ENCODE measurements at regions not wholly inside any gene's neighbourhood (a gene's known extent, or its start where the extent isn't known, plus 50 kb on each side); places are given as distances from the start of the nearest gene placed in this dataset.

DNA sequence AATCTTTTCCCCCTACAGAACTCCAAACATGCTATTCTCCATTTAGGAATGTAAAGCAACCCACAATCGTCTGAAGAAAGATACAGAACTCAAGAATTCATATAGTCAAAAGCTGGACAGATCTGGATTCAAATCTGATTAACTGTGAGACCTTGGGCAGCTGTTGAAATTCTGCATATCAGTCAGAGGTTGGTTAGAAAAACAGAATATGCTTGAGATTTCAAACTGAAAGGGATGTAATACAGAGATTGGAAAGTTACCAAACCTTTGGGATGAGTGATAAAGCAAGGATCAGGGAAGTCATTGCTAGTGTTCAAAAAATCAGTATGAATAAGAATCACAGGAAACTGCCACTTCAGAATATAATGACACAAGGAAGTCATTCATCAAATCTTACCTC is 406.6 kb downstream of the HTR7 start:
- ChIA-PET POLR2A (no interaction called here), CTCF (no interaction called here)
- no peak for DNase-seq (ENCODE audit: low read depth)
- Histone ChIP-seq H3K36me3 (ENCODE audit: control insufficient read depth, insufficient read depth, low read length) (no peaks in the 10 kb centered on the region), H3K27me3 (ENCODE audit: control insufficient read depth, insufficient read depth, low read length) (no peaks in the 10 kb centered on the region; the same call in none of the 2 replicates), H3K4me3 (ENCODE audit: low read depth, low read length) (no peak overlapping the region)
- no peak for TF ChIP-seq CTCF (IDR thresholded peaks at IDR 0.05; ENCODE audit: insufficient read depth, low read depth, low read length)

GRCh38 chr10:90458054-90458453 is 399.8 kb downstream of the HTR7 start:
- TF ChIP-seq CTCF (IDR thresholded peaks at IDR 0.05; ENCODE audit: insufficient read depth, low read depth, low read length), result no peak
- H3K36me3 ChIP-seq (ENCODE audit: control insufficient read depth, insufficient read depth, low read length), result no peaks in the 10 kb centered on the region
- H3K4me3 ChIP-seq (ENCODE audit: low read depth, low read length), result no peak overlapping the region
- H3K27me3 ChIP-seq (ENCODE audit: control insufficient read depth, insufficient read depth, low read length), result no peaks in the 10 kb centered on the region; the same call in none of the 2 replicates
- DNase-seq (ENCODE audit: low read depth), result no peak
- POLR2A ChIA-PET, result no interaction called here
- CTCF ChIA-PET, result no interaction called here

GRCh38 chr10:90458571-90458970 is 399.3 kb downstream of the HTR7 start:
- ChIA-PET POLR2A (no interaction called here), CTCF (no interaction called here)
- no peaks in the 10 kb centered on the region for H3K27me3 ChIP-seq (ENCODE audit: control insufficient read depth, insufficient read depth, low read length)
- no peak for DNase-seq (ENCODE audit: low read depth)
- no peaks in the 10 kb centered on the region for H3K36me3 ChIP-seq (ENCODE audit: control insufficient read depth, insufficient read depth, low read length)
- TF ChIP-seq CTCF (IDR thresholded peaks at IDR 0.05; ENCODE audit: insufficient read depth, low read depth, low read length), result no peak
- no peak overlapping the region for H3K4me3 ChIP-seq (ENCODE audit: low read depth, low read length)

DNA sequence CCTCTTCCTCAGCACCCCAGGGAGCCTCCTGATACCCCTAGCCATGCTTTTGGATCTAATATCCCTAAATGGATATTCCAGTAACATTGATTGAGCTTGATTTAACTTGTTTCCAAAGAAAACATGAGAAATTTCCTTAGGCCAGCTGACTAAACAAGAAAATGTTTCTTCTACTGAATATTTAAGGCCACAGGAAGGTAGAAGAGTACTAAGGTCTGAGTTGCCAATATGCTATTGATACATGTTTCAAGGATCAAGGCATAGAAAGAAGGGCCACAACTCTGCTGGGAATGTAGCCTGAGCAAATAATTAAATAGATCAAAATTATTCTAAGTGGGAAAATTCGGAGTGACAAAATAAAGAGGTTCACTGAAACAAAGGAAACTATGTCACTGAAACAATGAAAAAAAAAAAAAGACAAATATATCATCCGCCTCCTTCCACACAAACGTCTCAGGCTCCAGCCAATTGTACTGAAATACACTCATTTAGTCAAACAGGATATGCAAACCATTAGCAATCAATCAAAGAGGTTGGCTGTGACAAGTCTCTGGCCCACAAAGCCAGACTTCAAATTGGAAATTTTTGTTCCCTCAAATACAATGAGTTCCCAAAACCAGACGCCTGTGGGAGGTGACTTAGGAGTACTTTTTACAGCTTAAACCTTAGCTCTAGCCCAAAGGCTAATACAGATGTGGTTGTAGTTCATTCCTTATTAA is 396.2 kb downstream of the HTR7 start:
- no peaks in the 10 kb centered on the region for H3K27me3 ChIP-seq (ENCODE audit: control insufficient read depth, insufficient read depth, low read length)
- no peak overlapping the region for H3K4me3 ChIP-seq (ENCODE audit: low read depth, low read length)
- CTCF ChIA-PET, result no interaction called here
- no peak for TF ChIP-seq CTCF (IDR thresholded peaks at IDR 0.05; ENCODE audit: insufficient read depth, low read depth, low read length)
- POLR2A ChIA-PET, result no interaction called here
- DNase-seq (ENCODE audit: low read depth), result no peak
- no peaks in the 10 kb centered on the region for H3K36me3 ChIP-seq (ENCODE audit: control insufficient read depth, insufficient read depth, low read length)

DNA sequence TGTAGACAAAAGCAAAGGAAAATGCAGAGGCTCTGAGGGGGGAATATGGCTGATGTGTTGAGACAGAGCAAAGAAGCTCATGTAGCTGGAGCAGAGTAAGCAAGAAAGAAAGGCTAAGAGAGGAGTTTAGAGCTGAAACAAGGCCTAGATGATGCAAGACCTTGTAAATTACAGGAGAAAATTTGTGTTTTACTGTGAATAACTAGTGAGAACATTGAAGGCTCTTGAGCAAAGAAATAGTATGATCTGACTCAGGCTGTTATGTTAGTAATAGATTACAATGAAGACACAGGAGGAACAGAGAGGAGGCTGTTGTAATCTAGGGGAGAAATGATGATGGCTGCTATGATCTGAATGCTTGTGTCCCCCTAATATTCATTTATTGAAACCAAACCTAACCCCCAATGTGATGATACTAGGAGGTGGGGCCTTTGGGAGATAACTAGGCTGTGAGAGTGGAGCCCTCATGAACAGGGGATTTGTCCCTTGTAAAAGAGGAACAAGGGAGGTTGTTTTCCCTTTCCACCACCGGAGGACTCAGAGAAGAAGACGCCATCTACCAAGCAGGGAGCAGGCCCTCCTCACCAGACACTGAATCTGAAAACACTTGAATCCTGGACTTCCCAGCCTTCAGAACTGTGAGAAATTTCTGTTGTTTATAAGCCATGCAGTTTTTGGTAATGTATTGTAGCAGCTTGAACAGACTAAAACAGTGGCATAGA is 394.9 kb downstream of the HTR7 start:
- TF ChIP-seq CTCF (IDR thresholded peaks at IDR 0.05; ENCODE audit: insufficient read depth, low read depth, low read length), result no peak
- DNase-seq (ENCODE audit: low read depth), result peak; percentile 10
- CTCF ChIA-PET, result interaction anchor here (1.2 kb wide), 1 partner anchor 9 kb away, joined by 3 read pairs; no protein-coding TSS in a partner anchor
- H3K36me3 ChIP-seq (ENCODE audit: control insufficient read depth, insufficient read depth, low read length), result no peaks in the 10 kb centered on the region
- no peak overlapping the region for H3K4me3 ChIP-seq (ENCODE audit: low read depth, low read length)
- POLR2A ChIA-PET, result no interaction called here
- no peaks in the 10 kb centered on the region for H3K27me3 ChIP-seq (ENCODE audit: control insufficient read depth, insufficient read depth, low read length)

All from BJ (cell line).